H1 (cell line): ENCODE measurements at regions not wholly inside any gene's neighbourhood (a gene's known extent, or its start where the extent isn't known, plus 50 kb on each side); places are given as distances from the start of the nearest gene placed in this dataset.

Experiments
- CTCF ChIA-PET: fragments of 300-600 bp; sonication (Branson Sonifier 250); formaldehyde crosslinking; loops from one replicate; lab custom pipeline; 2021; ENCODE audit not compliant: partially characterized antibody; lab: Charles Lee
- POLR2A ChIA-PET: fragments of 300-600 bp; sonication (Branson Sonifier 250); formaldehyde crosslinking; loops from one replicate; lab custom pipeline; 2021; ENCODE audit warnings: inconsistent platforms; ENCODE audit not compliant: partially characterized antibody; lab: Charles Lee
- DNase-seq, 2 experiments: peaks; one replicate each; pipeline versions ENCODE4 v3.0.0 to v3.0.0-alpha.2; 2010 to 2022; ENCODE audit warnings: low spot score in 2 of 2, low read depth in 1 of 2, mixed read lengths in 1 of 2
- FAIRE-seq: peaks from 2 replicates; lab custom pipeline; 2011; peaks lifted over from hg19 to GRCh38; lab: Jason Lieb, UNC
- H2AFZ ChIP-seq: 2 replicates; pipeline ENCODE4 v1.8.1; 2012; ENCODE audit warnings: low read length, inconsistent platforms
- H2AK5ac ChIP-seq: 2 replicates; pipeline ENCODE4 v1.6.1; 2013; ENCODE audit warnings: low read depth, low read length
- H2BK120ac ChIP-seq: replicated peaks from 2 replicates; pipeline ENCODE3; 2013; ENCODE audit warnings: low read depth, low read length, inconsistent platforms
- H2BK12ac ChIP-seq: 2 replicates; pipeline ENCODE4 v1.6.1; 2013; ENCODE audit warnings: low read depth, low read length
- H2BK15ac ChIP-seq: 2 replicates; pipeline ENCODE4 v1.6.1; 2013; ENCODE audit warnings: low read length
- H2BK20ac ChIP-seq: 2 replicates; pipeline ENCODE4 v1.6.1; 2013; ENCODE audit warnings: low read length
- H2BK5ac ChIP-seq: 2 replicates; pipeline ENCODE4 v1.6.1; 2013; ENCODE audit warnings: low read depth, low read length
- H3K14ac ChIP-seq: 2 replicates; pipeline ENCODE4 v1.6.1; 2013; ENCODE audit warnings: inconsistent platforms; ENCODE audit not compliant: insufficient read length
- H3K18ac ChIP-seq: 2 replicates; pipeline ENCODE4 v1.6.1; 2013; ENCODE audit warnings: low read length; ENCODE audit errors: extremely low read depth
- H3K23ac ChIP-seq: 2 replicates; pipeline ENCODE4 v1.6.1; 2013; ENCODE audit warnings: inconsistent platforms; ENCODE audit not compliant: insufficient read length
- H3K23me2 ChIP-seq: 2 replicates; pipeline ENCODE4 v1.6.1; 2013; ENCODE audit warnings: low read depth, low read length
- H3K27ac ChIP-seq: 2 replicates; pipeline ENCODE4 v1.6.1; 2011; ENCODE audit warnings: low read depth, low read length, inconsistent platforms
- H3K27me3 ChIP-seq, 4 experiments: replicated peaks in 1 of 4; 1 replicate in 1 of 4; 2 replicates in 3 of 4; pipeline versions ENCODE4 v1.6.1 to v1.8.1; 2011 to 2013; ENCODE audit warnings: low read length in 3 of 4, mild to moderate bottlenecking in 3 of 4, inconsistent platforms in 2 of 4, mixed read lengths in 2 of 4, moderate library complexity in 1 of 4; ENCODE audit not compliant: control insufficient read depth in 3 of 4, insufficient read depth in 3 of 4; ENCODE audit errors: extremely low read depth in 1 of 4
- H3K36me3 ChIP-seq, 4 experiments: 2 replicates each; pipeline versions ENCODE4 v1.6.1 to v1.8.1; 2011 to 2013; ENCODE audit warnings: mild to moderate bottlenecking in 4 of 4, low read length in 3 of 4, moderate library complexity in 2 of 4, control low read depth in 1 of 4, inconsistent platforms in 1 of 4; ENCODE audit not compliant: insufficient read depth in 4 of 4, control insufficient read depth in 2 of 4
- H3K4ac ChIP-seq: replicated peaks from 2 replicates; pipeline ENCODE3; 2013; ENCODE audit warnings: low read length, low read depth, mixed read lengths, inconsistent platforms; ENCODE audit not compliant: insufficient read length
- H3K4me1 ChIP-seq, 4 experiments: replicated peaks in 1 of 4; 1 replicate in 1 of 4; 2 replicates in 3 of 4; pipeline versions ENCODE4 v1.6.1 to v1.8.1; 2011 to 2013; ENCODE audit warnings: low read length in 3 of 4, inconsistent platforms in 2 of 4, mixed read lengths in 1 of 4; ENCODE audit not compliant: insufficient read depth in 4 of 4, control insufficient read depth in 3 of 4
- H3K4me2 ChIP-seq, 2 experiments: 2 replicates each; pipeline versions ENCODE4 v1.6.1 to v1.8.1; 2011 to 2013; ENCODE audit warnings: low read depth in 2 of 2, low read length in 2 of 2, control low read depth in 1 of 2, inconsistent platforms in 1 of 2, mild to moderate bottlenecking in 1 of 2; ENCODE audit not compliant: insufficient read depth in 1 of 2
- H3K4me3 ChIP-seq, 4 experiments: fragments of 200-600, 300-600 bp in 1 of 4; sonication (generic), shearing (Covaris generic), sonication (Bioruptor Twin) in 1 of 4; 2 replicates each; pipeline versions ENCODE4 v1.5.1 to v1.8.1; 2011 to 2016; ENCODE audit warnings: low read length in 4 of 4, low read depth in 3 of 4, control low read depth in 2 of 4, inconsistent platforms in 2 of 4, mild to moderate bottlenecking in 2 of 4, mixed read lengths in 1 of 4, moderate library complexity in 1 of 4; ENCODE audit not compliant: insufficient read depth in 2 of 4; ENCODE audit errors: extremely low read depth in 1 of 4
- H3K56ac ChIP-seq: replicated peaks from 2 replicates; pipeline ENCODE3; 2013; ENCODE audit warnings: low read depth, mild to moderate bottlenecking, mixed read lengths, low read length, inconsistent platforms; ENCODE audit not compliant: insufficient read length
- H3K79me1 ChIP-seq: 2 replicates; pipeline ENCODE4 v1.6.1; 2013; ENCODE audit warnings: low read depth, low read length, control low read depth
- H3K79me2 ChIP-seq, 2 experiments: 2 replicates each; pipeline versions ENCODE4 v1.6.1 to v1.8.1; 2012 to 2013; ENCODE audit warnings: low read length in 2 of 2, mild to moderate bottlenecking in 2 of 2, inconsistent platforms in 1 of 2; ENCODE audit not compliant: insufficient read depth in 2 of 2, control insufficient read depth in 1 of 2
- H3K9ac ChIP-seq, 4 experiments: replicated peaks in 1 of 4; 1 replicate in 1 of 4; 2 replicates in 3 of 4; pipeline versions ENCODE4 v1.6.1 to v1.8.1; 2011 to 2013; ENCODE audit warnings: low read depth in 3 of 4, low read length in 3 of 4, control low read depth in 2 of 4, mild to moderate bottlenecking in 2 of 4, moderate library complexity in 2 of 4, inconsistent platforms in 1 of 4; ENCODE audit errors: extremely low read depth in 1 of 4
- H3K9me3 ChIP-seq, 2 experiments: 2 replicates each; pipeline versions ENCODE4 v1.6.1 to v1.8.1; 2012 to 2013; ENCODE audit warnings: mild to moderate bottlenecking in 2 of 2, moderate library complexity in 2 of 2, control low read depth in 1 of 2, inconsistent platforms in 1 of 2, low read depth in 1 of 2, low read length in 1 of 2, mixed read lengths in 1 of 2; ENCODE audit not compliant: insufficient read depth in 2 of 2
- H4K20me1 ChIP-seq, 2 experiments: replicated peaks in 1 of 2; 2 replicates each; pipeline versions ENCODE3 to v1.8.1; 2011 to 2013; ENCODE audit warnings: inconsistent platforms in 2 of 2, low read length in 2 of 2, mild to moderate bottlenecking in 1 of 2; ENCODE audit not compliant: insufficient read depth in 2 of 2, control insufficient read depth in 1 of 2
- H4K5ac ChIP-seq: 2 replicates; pipeline ENCODE4 v1.6.1; 2013; ENCODE audit warnings: low read length, low read depth, mixed read lengths, inconsistent platforms; ENCODE audit not compliant: insufficient read length
- H4K8ac ChIP-seq: 2 replicates; pipeline ENCODE4 v1.8.0; 2013; ENCODE audit warnings: mild to moderate bottlenecking, moderate library complexity, low read length, inconsistent platforms; ENCODE audit not compliant: insufficient read depth; ENCODE audit errors: extremely low read depth
- H4K91ac ChIP-seq: replicated peaks from 2 replicates; pipeline ENCODE3; 2013; ENCODE audit warnings: low read length, mixed read lengths, inconsistent platforms; ENCODE audit not compliant: insufficient read length
- BCL11A ChIP-seq, 2 experiments: IDR thresholded peaks; one replicate each; pipeline ENCODE4 v1.6.1; 2011; ENCODE audit warnings: low read depth in 2 of 2, low read length in 2 of 2, mild to moderate bottlenecking in 2 of 2
- CHD1 ChIP-seq: IDR thresholded peaks from 2 replicates; pipeline ENCODE4 v1.6.1; 2012; ENCODE audit warnings: low read depth, low read length, improper control_type of control experiment
- MAFK ChIP-seq: IDR thresholded peaks from 2 replicates; pipeline ENCODE4 v1.6.1; 2012; ENCODE audit warnings: low read depth, mild to moderate bottlenecking, improper control_type of control experiment, low read length
- NANOG ChIP-seq: IDR thresholded peaks from 2 replicates; pipeline ENCODE4 v1.6.1; 2011; ENCODE audit warnings: low read length, low read depth, mild to moderate bottlenecking, inconsistent platforms; ENCODE audit not compliant: insufficient read depth, poor library complexity, severe bottlenecking
- NRF1 ChIP-seq: IDR thresholded peaks from 2 replicates; pipeline ENCODE4 v1.6.1; 2011; ENCODE audit warnings: mild to moderate bottlenecking, low read depth, low read length, improper control_type of control experiment
- RFX5 ChIP-seq: IDR thresholded peaks from 2 replicates; pipeline ENCODE4 v1.6.1; 2011; ENCODE audit warnings: low read depth, low read length, improper control_type of control experiment, borderline replicate concordance
- SIX5 ChIP-seq: IDR thresholded peaks from 2 replicates; pipeline ENCODE4 v1.6.1; 2011; ENCODE audit warnings: mild to moderate bottlenecking, low read depth, low read length
- SP2 ChIP-seq: IDR thresholded peaks from 2 replicates; pipeline ENCODE4 v1.6.1; 2012; ENCODE audit warnings: mild to moderate bottlenecking, low read length, inconsistent platforms
- WGBS, 2 experiments: shearing (Covaris generic) in 1 of 2; methylation state at CpG; one replicate each; pipeline versions ENCODE4 v1.1.6 to v1.1.7; 2013 to 2015; ENCODE audit warnings: low lambda C conversion rate in 2 of 2, mixed read lengths in 2 of 2, inconsistent platforms in 1 of 2, low coverage in 1 of 2, missing lambda C conversion rate in 1 of 2; ENCODE audit not compliant: insufficient replicate concordance in 2 of 2, insufficient coverage in 1 of 2, insufficient read length in 1 of 2; ENCODE audit errors: extremely low coverage in 1 of 2, missing lambda C conversion rate in 1 of 2; 5-methylcytosine and 5-hydroxymethylcytosine counted together
- TF ChIP-seq, protein P1 (sequence below): IDR thresholded peaks from 2 replicates; pipeline ENCODE4 v1.6.1; 2011; ENCODE audit warnings: low read depth, mild to moderate bottlenecking, low read length; ENCODE audit not compliant: insufficient read depth

DNA sequence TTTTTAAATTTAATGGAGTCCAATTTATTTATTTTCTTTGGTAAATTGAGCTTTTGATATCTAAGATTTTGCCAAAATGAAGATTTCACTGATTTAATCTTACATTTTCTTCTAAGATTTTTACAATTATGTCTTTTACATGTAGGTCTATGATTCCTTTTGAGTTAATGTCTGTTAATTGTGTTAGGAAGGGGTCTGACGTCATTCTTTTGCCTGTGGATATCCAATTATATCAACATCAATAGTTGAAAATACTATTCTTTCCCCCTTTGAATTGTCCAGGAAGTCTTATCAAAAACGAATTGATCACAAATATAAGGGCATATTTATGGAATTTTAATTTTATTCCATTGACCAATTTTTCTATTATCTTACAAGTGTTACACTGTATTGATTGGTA is 1258.8 kb upstream of the B3GALT2 start:
- no peaks in the 10 kb centered on the region for H3K27me3 ChIP-seq
- no peak overlapping the region for H4K91ac ChIP-seq
- no peak overlapping the region for H2BK15ac ChIP-seq
- no peaks in the 10 kb centered on the region for H3K36me3 ChIP-seq
- H3K18ac ChIP-seq, result no peak overlapping the region
- DNase-seq (no peak), FAIRE-seq (no peak)
- no peak overlapping the region for H2BK12ac ChIP-seq
- H3K4me3 ChIP-seq, result no peak overlapping the region
- ChIA-PET POLR2A (no interaction called here), CTCF (no interaction called here)
- no peaks in the 10 kb centered on the region for H3K79me2 ChIP-seq
- H3K23me2 ChIP-seq, result no peaks in the 10 kb centered on the region
- no peaks in the 10 kb centered on the region for H3K9me3 ChIP-seq
- H4K20me1 ChIP-seq, result no peaks in the 10 kb centered on the region
- H3K4me2 ChIP-seq, result no peak overlapping the region
- no peak overlapping the region for H3K9ac ChIP-seq
- H3K79me1 ChIP-seq, result no peaks in the 10 kb centered on the region
- H2AK5ac ChIP-seq, result no peak overlapping the region
- H3K14ac ChIP-seq, result no peak overlapping the region
- no peak overlapping the region for H2AFZ ChIP-seq
- no peak overlapping the region for H3K56ac ChIP-seq
- no peak overlapping the region for H2BK120ac ChIP-seq
- H3K4me1 ChIP-seq, result no peaks in the 10 kb centered on the region
- H3K23ac ChIP-seq, result no peak overlapping the region
- 95% methylated on average over 2 of the region's 2 CpGs; no CpG with 5 or more reads in 1 of the 2 experiments for whole genome bisulfite sequencing, 2 experiments
- H2BK5ac ChIP-seq, result no peak overlapping the region
- no peak overlapping the region for H2BK20ac ChIP-seq
- no peak overlapping the region for H3K27ac ChIP-seq
- TF ChIP-seq CHD1 (no peak), NANOG (no peak), NRF1 (no peak), MAFK (no peak), SIX5 (no peak), BCL11A (IDR thresholded peaks at IDR 0.05; ENCODE audit: low read depth in 2 of 2, low read length in 2 of 2) (no peak), RFX5 (no peak), SP2 (no peak)
- TF ChIP-seq, protein P1, sequence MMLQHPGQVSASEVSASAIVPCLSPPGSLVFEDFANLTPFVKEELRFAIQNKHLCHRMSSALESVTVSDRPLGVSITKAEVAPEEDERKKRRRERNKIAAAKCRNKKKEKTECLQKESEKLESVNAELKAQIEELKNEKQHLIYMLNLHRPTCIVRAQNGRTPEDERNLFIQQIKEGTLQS, result no peak
- no peak overlapping the region for H4K8ac ChIP-seq
- H4K5ac ChIP-seq, result no peak overlapping the region
- no peak overlapping the region for H3K4ac ChIP-seq
